ENCODE measurements at regions not wholly inside any gene's neighbourhood (a gene's known extent, or its start where the extent isn't known, plus 50 kb on each side); places are given as distances from the start of the nearest gene placed in this dataset.
"Not testable (repeated sequence)": the region's sequence is repeated elsewhere in the genome, so short reads cannot be mapped to it uniquely, and the experiment has no call there.

DNA sequence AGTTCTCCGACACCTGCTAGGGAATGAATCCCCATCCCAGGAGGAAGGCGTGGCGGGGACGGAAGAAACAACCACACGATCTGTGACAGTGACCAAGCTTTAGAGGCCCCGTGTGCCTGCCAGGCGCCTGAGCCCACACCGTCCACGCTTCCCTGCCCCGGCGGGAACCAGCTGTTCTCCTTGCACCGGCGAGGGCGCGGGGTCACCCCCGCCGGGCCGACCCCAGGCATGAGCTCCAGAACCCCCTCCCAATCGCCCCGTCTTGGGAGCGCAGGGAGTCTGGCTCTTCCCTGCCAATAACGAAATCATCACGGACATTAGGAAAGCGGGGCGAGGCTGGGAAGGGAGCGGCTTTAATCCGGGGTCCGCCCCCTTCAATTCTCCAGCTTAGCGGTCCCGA is 133.3 kb downstream of the POTEG start:
- H2BK5ac ChIP-seq (ENCODE audit: low read depth, low read length); H3K4ac ChIP-seq (replicated peaks; ENCODE audit: insufficient read length, low read depth, low read length); H3K23ac ChIP-seq (ENCODE audit: insufficient read length); H3K4me1 ChIP-seq (replicated peaks in 1 of 4; ENCODE audit: control insufficient read depth in 3 of 4, insufficient read depth in 4 of 4, low read length in 3 of 4); H3K27me3 ChIP-seq (replicated peaks in 1 of 4; ENCODE audit: control insufficient read depth in 3 of 4, extremely low read depth in 1 of 4, insufficient read depth in 3 of 4, low read length in 3 of 4); H2BK15ac ChIP-seq (ENCODE audit: low read length); H3K4me2 ChIP-seq (ENCODE audit: insufficient read depth in 1 of 2, low read depth in 2 of 2, low read length in 2 of 2); H2BK12ac ChIP-seq (ENCODE audit: low read depth, low read length); H2AFZ ChIP-seq (ENCODE audit: low read length); H2BK120ac ChIP-seq (replicated peaks; ENCODE audit: low read depth, low read length); H4K5ac ChIP-seq (ENCODE audit: insufficient read length, low read depth, low read length); H3K56ac ChIP-seq (replicated peaks; ENCODE audit: insufficient read length, low read depth, low read length); H3K9me3 ChIP-seq (ENCODE audit: insufficient read depth in 2 of 2, low read depth in 1 of 2, low read length in 1 of 2); H3K18ac ChIP-seq (ENCODE audit: extremely low read depth, low read length); H4K20me1 ChIP-seq (replicated peaks in 1 of 2; ENCODE audit: control insufficient read depth in 1 of 2, insufficient read depth in 2 of 2, low read length in 2 of 2); H2BK20ac ChIP-seq (ENCODE audit: low read length); CTCF ChIA-PET (ENCODE audit: partially characterized antibody); DNase-seq (ENCODE audit: low read depth in 1 of 2, low spot score in 2 of 2); H3K79me1 ChIP-seq (ENCODE audit: low read depth, low read length); H3K14ac ChIP-seq (ENCODE audit: insufficient read length); H3K9ac ChIP-seq (replicated peaks in 1 of 4; ENCODE audit: extremely low read depth in 1 of 4, low read depth in 3 of 4, low read length in 3 of 4); H3K79me2 ChIP-seq (ENCODE audit: control insufficient read depth in 1 of 2, insufficient read depth in 2 of 2, low read length in 2 of 2); POLR2A ChIA-PET (ENCODE audit: partially characterized antibody); H4K8ac ChIP-seq (ENCODE audit: extremely low read depth, insufficient read depth, low read length); H4K91ac ChIP-seq (replicated peaks; ENCODE audit: insufficient read length, low read length); H3K27ac ChIP-seq (ENCODE audit: low read depth, low read length); H3K23me2 ChIP-seq (ENCODE audit: low read depth, low read length); H2AK5ac ChIP-seq (ENCODE audit: low read depth, low read length); H3K36me3 ChIP-seq (ENCODE audit: control insufficient read depth in 2 of 4, insufficient read depth in 4 of 4, low read length in 3 of 4); H3K4me3 ChIP-seq (ENCODE audit: extremely low read depth in 1 of 4, insufficient read depth in 2 of 4, low read depth in 3 of 4, low read length in 4 of 4); FAIRE-seq: not testable (repeated sequence)
- 95% methylated on average over 12 of the region's 30 CpGs; no CpG with 5 or more reads in 1 of the 2 experiments for WGBS, 2 experiments (ENCODE audit: extremely low coverage in 1 of 2, insufficient coverage in 1 of 2, insufficient read length in 1 of 2, insufficient replicate concordance in 2 of 2, low coverage in 1 of 2, low lambda C conversion rate in 2 of 2, missing lambda C conversion rate in 1 of 2)

DNA sequence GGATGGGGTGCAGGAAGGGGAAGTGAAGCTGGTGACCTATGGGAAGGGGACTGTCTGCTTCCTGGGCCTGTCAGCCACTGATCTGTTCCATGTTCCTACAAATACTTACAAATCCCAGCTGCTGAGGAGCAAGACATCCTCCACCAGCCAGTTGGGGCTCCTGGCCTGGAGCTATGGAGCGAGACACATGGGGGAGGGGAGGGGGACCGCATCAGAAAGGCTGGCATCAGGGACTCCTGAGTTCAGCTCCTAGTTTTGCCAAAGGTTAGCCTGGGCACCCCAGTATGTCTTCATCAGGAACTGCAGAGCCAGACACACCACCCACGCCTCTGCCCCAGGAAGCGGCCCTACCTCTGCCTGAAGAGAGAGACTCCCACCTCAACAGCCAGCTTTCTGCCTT is 130.3 kb downstream of the POTEG start:
- H3K27ac ChIP-seq (ENCODE audit: low read depth, low read length); H2BK12ac ChIP-seq (ENCODE audit: low read depth, low read length); H3K79me2 ChIP-seq (ENCODE audit: control insufficient read depth in 1 of 2, insufficient read depth in 2 of 2, low read length in 2 of 2); H3K27me3 ChIP-seq (replicated peaks in 1 of 4; ENCODE audit: control insufficient read depth in 3 of 4, extremely low read depth in 1 of 4, insufficient read depth in 3 of 4, low read length in 3 of 4); H4K20me1 ChIP-seq (replicated peaks in 1 of 2; ENCODE audit: control insufficient read depth in 1 of 2, insufficient read depth in 2 of 2, low read length in 2 of 2); CTCF ChIA-PET (ENCODE audit: partially characterized antibody); H2BK5ac ChIP-seq (ENCODE audit: low read depth, low read length); H2BK20ac ChIP-seq (ENCODE audit: low read length); H3K9ac ChIP-seq (replicated peaks in 1 of 4; ENCODE audit: extremely low read depth in 1 of 4, low read depth in 3 of 4, low read length in 3 of 4); H3K4me2 ChIP-seq (ENCODE audit: insufficient read depth in 1 of 2, low read depth in 2 of 2, low read length in 2 of 2); H3K4me1 ChIP-seq (replicated peaks in 1 of 4; ENCODE audit: control insufficient read depth in 3 of 4, insufficient read depth in 4 of 4, low read length in 3 of 4); DNase-seq (ENCODE audit: low read depth in 1 of 2, low spot score in 2 of 2); H3K36me3 ChIP-seq (ENCODE audit: control insufficient read depth in 2 of 4, insufficient read depth in 4 of 4, low read length in 3 of 4); H4K91ac ChIP-seq (replicated peaks; ENCODE audit: insufficient read length, low read length); H3K4me3 ChIP-seq (ENCODE audit: extremely low read depth in 1 of 4, insufficient read depth in 2 of 4, low read depth in 3 of 4, low read length in 4 of 4); POLR2A ChIA-PET (ENCODE audit: partially characterized antibody); H4K5ac ChIP-seq (ENCODE audit: insufficient read length, low read depth, low read length); H3K4ac ChIP-seq (replicated peaks; ENCODE audit: insufficient read length, low read depth, low read length); H3K18ac ChIP-seq (ENCODE audit: extremely low read depth, low read length); H3K23ac ChIP-seq (ENCODE audit: insufficient read length); H2BK120ac ChIP-seq (replicated peaks; ENCODE audit: low read depth, low read length); H2BK15ac ChIP-seq (ENCODE audit: low read length); H3K23me2 ChIP-seq (ENCODE audit: low read depth, low read length); H2AFZ ChIP-seq (ENCODE audit: low read length); H3K14ac ChIP-seq (ENCODE audit: insufficient read length); H3K79me1 ChIP-seq (ENCODE audit: low read depth, low read length); H3K56ac ChIP-seq (replicated peaks; ENCODE audit: insufficient read length, low read depth, low read length); H2AK5ac ChIP-seq (ENCODE audit: low read depth, low read length); FAIRE-seq; H4K8ac ChIP-seq (ENCODE audit: extremely low read depth, insufficient read depth, low read length); H3K9me3 ChIP-seq (ENCODE audit: insufficient read depth in 2 of 2, low read depth in 1 of 2, low read length in 1 of 2): not testable (repeated sequence)
- 80% methylated on average over 1 of the region's 4 CpGs; no CpG with 5 or more reads in 1 of the 2 experiments for WGBS, 2 experiments (ENCODE audit: extremely low coverage in 1 of 2, insufficient coverage in 1 of 2, insufficient read length in 1 of 2, insufficient replicate concordance in 2 of 2, low coverage in 1 of 2, low lambda C conversion rate in 2 of 2, missing lambda C conversion rate in 1 of 2)
